Liver (tissue), 3 donors: ENCODE measurements at regions not wholly inside any gene's neighbourhood (a gene's known extent, or its start where the extent isn't known, plus 50 kb on each side); places are given as distances from the start of the nearest gene placed in this dataset.

Experiments
- ATF3 ChIP-seq: IDR thresholded peaks from 2 replicates; pipeline ENCODE4 v1.6.1; 2016; ENCODE audit warnings: antibody characterized with exemption
- CTCF ChIP-seq: fragments of 150-350 bp; IDR thresholded peaks from 2 replicates; pipeline ENCODE4 v1.5.1; 2017; ENCODE audit warnings: improper control_type of control experiment, low read depth, low read length; ENCODE audit not compliant: missing input control
- FOXA1 ChIP-seq: IDR thresholded peaks from 2 replicates; pipeline ENCODE4 v1.6.1; 2016; ENCODE audit warnings: antibody characterized with exemption
- GABPA ChIP-seq, 2 donors: IDR thresholded peaks in 1 of 2; conservative IDR thresholded peaks in 1 of 2; 2 replicates each; pipeline ENCODE4 v1.6.1; 2016; ENCODE audit warnings: antibody characterized with exemption in 2 of 2, mild to moderate bottlenecking in 1 of 2, moderate library complexity in 1 of 2
- MAX ChIP-seq: IDR thresholded peaks from 2 replicates; pipeline ENCODE4 v1.6.1; 2016; ENCODE audit warnings: antibody characterized with exemption
- REST ChIP-seq: IDR thresholded peaks from 2 replicates; pipeline ENCODE4 v1.6.1; 2016; ENCODE audit warnings: antibody characterized with exemption, mild to moderate bottlenecking
- RXRA ChIP-seq, 2 donors: IDR thresholded peaks; 2 replicates each; pipeline ENCODE4 v1.6.1; 2017 to 2018; ENCODE audit warnings: antibody characterized with exemption in 2 of 2, mild to moderate bottlenecking in 1 of 2
- SP1 ChIP-seq: IDR thresholded peaks from 2 replicates; pipeline ENCODE4 v1.6.1; 2018; ENCODE audit warnings: antibody characterized with exemption, mild to moderate bottlenecking
- TAF1 ChIP-seq: conservative IDR thresholded peaks from 2 replicates; pipeline ENCODE4 v1.6.1; 2016; ENCODE audit warnings: antibody characterized with exemption, mild to moderate bottlenecking
- YY1 ChIP-seq: IDR thresholded peaks from 2 replicates; pipeline ENCODE4 v1.6.1; 2016; ENCODE audit warnings: antibody characterized with exemption, mild to moderate bottlenecking
- donor health status: healthy.
- donor health status: healthy.

GRCh38 chr4:151934766-151935165, 174.0 kb upstream of the GATB start:
- TF ChIP-seq RXRA (IDR thresholded peaks at IDR 0.05) = no peak
- no peak for TF ChIP-seq CTCF
- TF ChIP-seq ATF3 = no peak
- TF ChIP-seq YY1 = no peak
- no peak for TF ChIP-seq TAF1
- no peak for TF ChIP-seq REST
- TF ChIP-seq SP1 = no peak
- no peak for TF ChIP-seq FOXA1
- no peak for TF ChIP-seq GABPA (IDR thresholded peaks at IDR 0.05 in 1 of 2, conservative IDR thresholded peaks at IDR 0.05 in 1 of 2)
- no peak for TF ChIP-seq MAX
